Liver (tissue), 8 donors: ENCODE measurements at regions not wholly inside any gene's neighbourhood (a gene's known extent, or its start where the extent isn't known, plus 50 kb on each side); places are given as distances from the start of the nearest gene placed in this dataset.

Experiments
- DNase-seq: peaks from one replicate; pipeline ENCODE4 v3.0.0-alpha.2; 2017; ENCODE audit warnings: low spot score
- H3K27ac ChIP-seq, 2 donors: one replicate each; pipeline ENCODE4 v1.7.0; 2013; ENCODE audit warnings: inconsistent platforms in 2 of 2, low read length in 2 of 2, control low read depth in 1 of 2, low read depth in 1 of 2, mild to moderate bottlenecking in 1 of 2
- H3K27me3 ChIP-seq, 4 donors: one replicate each; pipeline versions ENCODE4 v1.6.1 to v1.7.0; 2013; ENCODE audit warnings: low read length in 3 of 4, inconsistent platforms in 1 of 4, mild to moderate bottlenecking in 1 of 4, moderate library complexity in 1 of 4; ENCODE audit not compliant: control insufficient read depth in 4 of 4, insufficient read depth in 4 of 4
- H3K36me3 ChIP-seq, 4 donors: one replicate each; pipeline versions ENCODE4 v1.6.1 to v1.7.0; 2013; ENCODE audit warnings: low read length in 3 of 4, mild to moderate bottlenecking in 3 of 4, low read depth in 1 of 4, moderate library complexity in 1 of 4; ENCODE audit not compliant: control insufficient read depth in 4 of 4, insufficient read depth in 3 of 4
- H3K4me1 ChIP-seq, 4 donors: one replicate each; pipeline versions ENCODE4 v1.6.1 to v1.7.0; 2013; ENCODE audit warnings: low read length in 3 of 4, mild to moderate bottlenecking in 3 of 4, moderate library complexity in 1 of 4; ENCODE audit not compliant: control insufficient read depth in 4 of 4, insufficient read depth in 4 of 4
- H3K4me3 ChIP-seq, 3 donors: one replicate each; pipeline versions ENCODE4 v1.6.1 to v1.7.0; 2013; ENCODE audit warnings: low read length in 3 of 3, control low read depth in 1 of 3, low read depth in 1 of 3, mild to moderate bottlenecking in 1 of 3
- H3K9ac ChIP-seq, 2 donors: one replicate each; pipeline ENCODE4 v1.7.0; 2013; ENCODE audit warnings: low read length in 2 of 2, mild to moderate bottlenecking in 2 of 2, moderate library complexity in 2 of 2, control low read depth in 1 of 2, low read depth in 1 of 2
- H3K9me3 ChIP-seq, 4 donors: one replicate each; pipeline versions ENCODE4 v1.6.1 to v1.7.0; 2013; ENCODE audit warnings: low read length in 3 of 4; ENCODE audit not compliant: control insufficient read depth in 4 of 4
- ATF3 ChIP-seq: IDR thresholded peaks from 2 replicates; pipeline ENCODE4 v1.6.1; 2016; ENCODE audit warnings: antibody characterized with exemption
- CTCF ChIP-seq: fragments of 150-350 bp; IDR thresholded peaks from 2 replicates; pipeline ENCODE4 v1.5.1; 2017; ENCODE audit warnings: improper control_type of control experiment, low read depth, low read length; ENCODE audit not compliant: missing input control
- FOXA1 ChIP-seq: IDR thresholded peaks from 2 replicates; pipeline ENCODE4 v1.6.1; 2016; ENCODE audit warnings: antibody characterized with exemption
- FOXA2 ChIP-seq: IDR thresholded peaks from 2 replicates; pipeline ENCODE4 v1.6.1; 2016; ENCODE audit warnings: antibody characterized with exemption
- GABPA ChIP-seq, 2 donors: IDR thresholded peaks in 1 of 2; conservative IDR thresholded peaks in 1 of 2; 2 replicates each; pipeline ENCODE4 v1.6.1; 2016; ENCODE audit warnings: antibody characterized with exemption in 2 of 2, mild to moderate bottlenecking in 1 of 2, moderate library complexity in 1 of 2
- HNF4A ChIP-seq, 2 donors: conservative IDR thresholded peaks; 2 replicates each; pipeline ENCODE4 v1.6.1; 2016; ENCODE audit warnings: antibody characterized with exemption in 2 of 2, mild to moderate bottlenecking in 2 of 2
- HNF4G ChIP-seq: IDR thresholded peaks from 2 replicates; pipeline ENCODE4 v1.6.1; 2016; ENCODE audit warnings: antibody characterized with exemption
- MAX ChIP-seq: IDR thresholded peaks from 2 replicates; pipeline ENCODE4 v1.6.1; 2016; ENCODE audit warnings: antibody characterized with exemption
- NR2F2 ChIP-seq: IDR thresholded peaks from 2 replicates; pipeline ENCODE4 v1.6.1; 2016; ENCODE audit warnings: antibody characterized with exemption
- RAD21 ChIP-seq, 2 donors: IDR thresholded peaks; 2 replicates each; pipeline ENCODE4 v1.6.1; 2016; ENCODE audit warnings: antibody characterized with exemption in 2 of 2, mild to moderate bottlenecking in 2 of 2
- RXRA ChIP-seq, 2 donors: IDR thresholded peaks; 2 replicates each; pipeline ENCODE4 v1.6.1; 2017 to 2018; ENCODE audit warnings: antibody characterized with exemption in 2 of 2, mild to moderate bottlenecking in 1 of 2
- TAF1 ChIP-seq: conservative IDR thresholded peaks from 2 replicates; pipeline ENCODE4 v1.6.1; 2016; ENCODE audit warnings: antibody characterized with exemption, mild to moderate bottlenecking
- YY1 ChIP-seq: IDR thresholded peaks from 2 replicates; pipeline ENCODE4 v1.6.1; 2016; ENCODE audit warnings: antibody characterized with exemption, mild to moderate bottlenecking
- ZBTB33 ChIP-seq: IDR thresholded peaks from 2 replicates; pipeline ENCODE4 v1.6.1; 2016; ENCODE audit warnings: antibody characterized with exemption
- WGBS: extraction: QIAGEN DNeasy Blood & Tissue Kit; methylation state at CpG from one replicate; pipeline ENCODE4 v1.1.7; 2013; 5-methylcytosine and 5-hydroxymethylcytosine counted together
- donor health status: healthy.
- donor health status: healthy.
- donor health status: healthy.
- donor health status: healthy.
- donor health status: healthy.

GRCh38 chr3:82001276-82001923 is 240.0 kb upstream of the GBE1 start:
- WGBS, result 72% methylated on average over 2 of the region's 2 CpGs
- DNase-seq, result no peak
- no peak overlapping the region for H3K9ac ChIP-seq

GRCh38 chr3:82000773-82001172 is 239.3 kb upstream of the GBE1 start:
- H3K36me3 ChIP-seq, result no peaks in the 10 kb centered on the region

More at GRCh38 chr3:82001276-82001923, 240.0 kb upstream of the GBE1 start:
- Histone ChIP-seq H3K27me3 (no peaks in the 10 kb centered on the region), H3K4me1 (peaks cover 0 to 10% (median 0%) of the 10 kb centered on the region in 4 donors), H3K9me3 (no peaks in the 10 kb centered on the region), H3K4me3 (no peak overlapping the region), H3K36me3 (no peaks in the 10 kb centered on the region), H3K27ac (no peak overlapping the region)
- TF ChIP-seq TAF1 (no peak), CTCF (no peak), NR2F2 (no peak), MAX (no peak), GABPA (IDR thresholded peaks at IDR 0.05 in 1 of 2, conservative IDR thresholded peaks at IDR 0.05 in 1 of 2) (no peak), RXRA (IDR thresholded peaks at IDR 0.05) (no peak), ZBTB33 (no peak), FOXA2 (no peak), FOXA1 (no peak), HNF4A (conservative IDR thresholded peaks at IDR 0.05) (no peak), YY1 (no peak), HNF4G (no peak), RAD21 (IDR thresholded peaks at IDR 0.05) (no peak), ATF3 (no peak)

More at GRCh38 chr3:82000773-82001172, 239.3 kb upstream of the GBE1 start:
- 67% methylated on average over 1 of the region's 1 CpG for WGBS
- Histone ChIP-seq H3K9ac (no peak overlapping the region), H3K9me3 (no peaks in the 10 kb centered on the region), H3K4me1 (peaks cover 0 to 10% (median 0%) of the 10 kb centered on the region in 4 donors), H3K4me3 (no peak overlapping the region), H3K27ac (no peak overlapping the region), H3K27me3 (no peaks in the 10 kb centered on the region)
- no peak for DNase-seq
- no peak for TF ChIP-seq FOXA1
- no peak for TF ChIP-seq FOXA2
- no peak for TF ChIP-seq CTCF
- TF ChIP-seq YY1, result no peak
- TF ChIP-seq HNF4A (conservative IDR thresholded peaks at IDR 0.05), result no peak
